AG08395 (cell line): ENCODE measurements at regions not wholly inside any gene's neighbourhood (a gene's known extent, or its start where the extent isn't known, plus 50 kb on each side); places are given as distances from the start of the nearest gene placed in this dataset.
"Not testable (repeated sequence)": the region's sequence is repeated elsewhere in the genome, so short reads cannot be mapped to it uniquely, and the experiment has no call there.

ENCODE experiments used
- DNase-seq: peaks from one replicate; pipeline ENCODE4 v3.0.0; 2012; ENCODE audit warnings: mixed read lengths, low spot score

DNA sequence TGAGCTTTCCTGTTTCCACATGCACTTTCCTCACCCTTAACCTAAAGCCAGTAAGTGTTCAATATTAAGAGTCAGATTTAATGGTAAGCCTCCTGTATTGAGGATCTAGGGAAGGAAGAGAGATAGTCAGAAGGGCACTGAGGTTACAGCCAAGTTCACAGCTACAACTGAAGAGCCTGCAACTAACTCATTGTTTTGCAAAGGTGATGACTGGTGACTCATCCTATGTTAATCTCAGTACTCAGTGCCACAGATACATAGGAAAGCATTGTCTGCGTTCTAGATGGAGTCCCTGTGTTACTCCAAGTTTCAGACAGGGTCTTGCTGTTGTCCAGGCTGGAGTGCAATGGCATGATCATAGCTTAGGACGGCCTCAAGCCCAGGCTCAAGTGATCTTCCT is 157.0 kb upstream of the RBM19 start:
- DNase-seq = no peak

DNA sequence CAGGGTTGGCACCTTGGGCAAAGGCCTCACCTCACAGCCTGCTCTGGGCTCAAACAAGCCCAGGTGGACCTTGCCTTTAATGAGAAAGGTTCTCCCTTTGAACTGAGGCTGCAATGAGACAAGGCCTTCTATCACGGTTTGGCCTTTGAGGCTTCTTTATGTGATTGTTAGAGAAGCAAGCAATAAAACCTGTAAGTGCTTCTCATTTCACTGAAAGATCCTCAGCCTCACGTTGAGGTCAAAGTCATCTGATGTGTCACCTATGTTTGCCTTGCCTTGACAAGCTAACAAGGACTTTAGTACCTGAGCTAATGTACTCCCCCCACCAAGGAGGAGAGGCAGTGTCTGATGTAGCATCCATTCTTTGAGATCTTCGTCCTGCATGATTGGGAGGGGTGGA is 155.9 kb upstream of the RBM19 start:
- DNase-seq = no peak

DNA sequence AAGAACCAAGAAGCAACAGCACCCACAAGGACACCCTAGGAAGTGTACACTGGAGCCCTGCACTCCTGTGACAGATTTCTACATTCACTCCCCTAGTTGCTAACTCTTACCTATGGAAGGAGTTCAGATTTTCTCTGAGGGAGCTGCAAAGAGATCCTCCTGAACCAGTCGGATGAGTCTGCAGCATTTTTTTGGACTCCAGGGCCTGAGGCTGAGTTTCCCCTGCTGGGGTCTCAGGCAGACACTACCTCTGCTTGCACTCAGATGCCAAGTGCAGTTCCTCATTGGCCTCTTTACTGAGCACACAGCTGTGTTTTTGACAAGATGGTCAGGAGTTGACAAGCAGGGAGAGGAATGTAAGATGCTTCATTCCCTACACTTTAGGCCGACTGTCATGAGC is 153.2 kb upstream of the RBM19 start:
- DNase-seq = no peak

DNA sequence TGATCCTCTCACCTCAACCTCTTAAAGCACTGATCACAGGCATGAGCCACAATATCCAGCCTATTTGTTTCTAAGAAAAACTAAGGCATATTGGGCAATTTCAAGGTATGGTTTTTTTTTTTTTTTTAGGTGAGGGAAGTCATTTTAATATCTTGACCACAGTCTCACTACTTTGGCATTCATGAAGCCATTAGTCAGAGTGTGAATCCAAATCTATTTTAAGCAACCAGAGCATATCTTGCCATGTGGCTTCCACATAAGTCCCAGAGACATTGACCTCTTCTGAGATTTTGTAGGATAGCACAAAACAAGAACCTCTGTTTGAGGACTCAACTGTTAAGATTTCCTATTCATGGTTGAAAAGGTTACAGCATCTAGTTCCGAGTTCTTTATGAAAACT is 130.3 kb upstream of the RBM19 start:
- peak; percentile 86 for DNase-seq

DNA sequence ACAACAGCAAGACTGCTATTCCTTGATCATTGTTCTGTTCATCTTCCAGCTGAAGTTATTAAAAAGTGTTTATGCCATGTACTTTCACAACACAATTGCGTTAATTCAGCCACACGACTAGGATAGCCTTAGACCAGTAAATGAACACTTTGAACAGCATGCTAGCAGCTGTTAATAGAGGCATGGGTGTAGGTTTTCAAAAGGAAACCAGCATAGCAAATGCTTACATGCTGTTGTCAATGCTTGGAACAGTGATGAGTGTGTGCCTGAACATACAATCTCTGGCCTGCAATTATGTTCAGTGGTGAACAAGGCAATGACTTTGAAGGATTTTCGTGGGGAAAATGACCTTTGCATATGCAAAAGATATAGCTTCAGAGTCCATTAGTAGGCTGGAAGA is 127.4 kb upstream of the RBM19 start:
- DNase-seq = no peak

DNA sequence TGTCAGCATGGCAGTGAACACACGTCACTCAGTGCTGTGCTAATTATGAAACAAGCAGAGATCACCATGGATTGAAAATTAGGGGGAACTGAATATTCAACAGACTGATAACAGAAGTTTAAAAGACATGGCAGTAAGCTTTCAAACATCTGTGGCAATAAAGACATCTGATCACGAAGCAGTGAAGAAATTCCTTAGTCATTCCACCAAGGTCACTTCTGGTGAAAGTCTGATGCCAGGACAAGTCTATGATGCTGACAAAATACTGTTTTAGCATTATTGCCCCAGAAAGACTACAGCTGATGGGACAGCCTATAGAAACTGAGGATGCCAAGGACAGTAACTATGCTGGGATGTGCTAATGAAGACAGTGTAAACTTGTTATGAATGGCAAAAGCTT is 126.9 kb upstream of the RBM19 start:
- peak; percentile 59 for DNase-seq

DNA sequence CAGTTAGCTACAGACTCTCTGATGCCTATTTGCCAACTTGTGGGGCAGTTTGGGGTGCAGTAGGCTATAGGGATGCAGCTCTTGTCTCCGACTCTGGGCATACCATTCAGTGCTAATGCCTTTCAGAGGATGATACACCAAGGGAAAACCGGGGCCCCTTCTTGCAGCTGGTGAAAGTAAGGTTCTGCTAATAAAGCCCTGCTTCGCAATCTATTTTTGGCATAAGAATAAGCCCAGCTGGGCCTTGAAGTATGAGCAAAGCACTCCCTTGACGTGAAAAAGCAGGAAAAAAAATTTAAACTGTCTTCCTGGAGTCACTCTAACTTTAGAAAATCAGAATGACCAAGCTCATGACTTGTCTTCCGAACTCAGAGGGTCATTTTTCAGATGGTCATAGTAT is 124.1 kb upstream of the RBM19 start:
- DNase-seq = no peak

DNA sequence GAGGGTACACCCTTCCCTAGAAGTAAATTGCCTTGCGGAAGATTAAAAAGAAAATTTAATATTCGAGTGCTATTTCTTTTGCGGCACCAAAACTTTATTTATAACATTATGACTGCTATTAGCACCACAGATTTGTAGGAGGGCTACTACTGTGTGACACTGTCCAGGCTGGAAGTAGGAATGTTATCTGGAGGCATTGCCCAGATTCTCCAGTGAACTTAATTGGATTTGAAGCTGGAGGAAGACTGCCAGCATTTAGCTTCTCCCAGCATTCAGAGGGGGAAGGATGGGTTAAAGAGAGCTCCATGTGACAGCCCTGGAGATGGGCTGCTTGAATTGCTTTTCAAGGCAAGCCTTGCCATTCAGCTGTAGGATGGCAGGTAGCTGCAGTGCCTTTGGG is 107.0 kb upstream of the RBM19 start:
- no peak for DNase-seq

DNA sequence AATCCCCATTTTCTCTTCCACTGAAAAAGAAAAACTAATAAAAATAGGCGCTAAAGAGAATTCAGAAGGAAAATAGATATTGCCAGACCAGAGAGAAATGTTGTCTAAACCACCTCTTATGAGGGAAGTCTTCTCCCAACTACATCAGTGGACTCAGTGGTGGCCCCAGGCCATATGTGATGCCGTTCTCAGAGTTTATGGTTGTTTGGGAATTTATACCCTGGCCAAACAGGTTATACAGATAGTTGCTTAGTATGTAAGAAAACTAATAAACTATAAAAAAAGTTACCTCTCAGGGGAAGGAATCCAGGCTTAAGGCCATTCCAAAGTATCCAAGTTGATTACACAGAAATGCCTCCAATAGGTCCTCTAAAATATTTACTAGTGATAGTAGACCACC is 103.4 kb upstream of the RBM19 start:
- DNase-seq = no peak

DNA sequence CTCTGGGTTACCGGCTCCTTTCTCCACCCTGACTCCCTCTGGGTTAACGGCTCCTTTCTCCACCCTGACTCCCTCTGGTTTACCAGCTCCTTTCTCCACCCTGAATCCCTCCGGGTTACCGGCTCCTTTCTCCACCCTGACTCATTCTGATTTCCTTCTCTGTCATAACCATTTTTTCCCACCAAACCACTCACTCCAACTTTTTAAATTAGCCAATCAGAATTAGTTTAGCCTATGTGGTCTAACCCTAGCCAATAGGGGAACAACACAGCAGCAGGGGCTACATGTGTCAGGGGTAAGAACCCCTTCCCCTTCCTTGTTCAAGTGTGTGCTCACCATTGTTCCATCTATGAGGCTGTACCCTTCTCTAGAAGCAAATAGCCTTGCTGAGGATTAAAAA is 98.4 kb upstream of the RBM19 start:
- DNase-seq = no peak

DNA sequence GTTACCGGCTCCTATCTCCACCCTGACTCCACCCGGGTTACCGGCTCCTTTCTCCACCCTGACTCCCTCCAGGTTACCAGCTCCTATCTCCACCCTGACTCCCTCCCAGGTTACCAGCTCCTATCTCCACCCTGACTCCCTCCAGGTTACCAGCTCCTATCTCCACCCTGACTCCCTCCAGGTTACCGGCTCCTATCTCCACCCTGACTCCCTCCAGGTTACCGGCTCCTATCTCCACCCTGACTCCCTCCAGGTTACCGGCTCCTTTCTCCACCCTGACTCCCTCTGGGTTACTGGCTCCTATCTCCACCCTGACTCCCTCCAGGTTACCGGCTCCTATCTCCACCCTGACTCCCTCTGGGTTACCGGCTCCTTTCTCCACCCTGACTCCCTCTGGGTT is 97.9 kb upstream of the RBM19 start:
- DNase-seq = not testable (repeated sequence)

DNA sequence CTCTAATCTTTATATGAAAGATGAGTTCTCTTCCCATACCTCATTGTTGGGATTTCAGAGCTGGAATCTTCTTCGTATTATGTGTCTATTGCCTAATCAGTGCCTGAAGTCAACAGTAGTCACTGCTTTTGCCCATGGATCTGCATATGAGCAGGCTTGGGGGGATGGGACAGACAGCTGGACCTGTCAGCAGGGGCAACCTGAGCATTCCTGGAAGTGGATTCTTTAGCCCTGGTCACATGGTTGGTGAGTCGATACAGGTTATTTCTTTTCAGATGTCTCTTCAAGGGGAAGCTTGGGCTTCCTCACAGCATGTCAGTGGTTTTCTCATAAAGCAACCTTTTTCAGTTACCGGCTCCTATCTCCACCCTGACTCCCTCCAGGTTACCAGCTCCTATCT is 97.3 kb upstream of the RBM19 start:
- DNase-seq = no peak

DNA sequence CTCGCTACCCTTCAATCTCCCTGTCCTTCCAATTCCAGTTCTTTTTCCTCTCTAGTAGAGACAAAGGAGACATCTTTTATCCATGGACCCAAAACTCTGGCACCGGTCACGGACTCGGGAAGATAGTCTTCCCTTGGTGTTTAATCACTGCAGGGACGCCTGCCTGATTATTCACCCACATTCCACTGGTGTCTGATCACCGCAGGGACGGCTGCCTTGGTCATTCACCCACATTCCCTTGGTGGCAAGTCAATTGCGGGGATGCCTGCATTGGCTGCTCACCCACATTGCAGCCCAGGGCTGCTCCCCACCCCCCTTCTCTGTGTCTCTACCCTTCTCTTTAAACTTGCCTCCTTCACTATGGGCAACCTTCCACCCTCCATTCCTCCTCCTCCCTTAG is 90.2 kb upstream of the RBM19 start:
- DNase-seq = not testable (repeated sequence)

DNA sequence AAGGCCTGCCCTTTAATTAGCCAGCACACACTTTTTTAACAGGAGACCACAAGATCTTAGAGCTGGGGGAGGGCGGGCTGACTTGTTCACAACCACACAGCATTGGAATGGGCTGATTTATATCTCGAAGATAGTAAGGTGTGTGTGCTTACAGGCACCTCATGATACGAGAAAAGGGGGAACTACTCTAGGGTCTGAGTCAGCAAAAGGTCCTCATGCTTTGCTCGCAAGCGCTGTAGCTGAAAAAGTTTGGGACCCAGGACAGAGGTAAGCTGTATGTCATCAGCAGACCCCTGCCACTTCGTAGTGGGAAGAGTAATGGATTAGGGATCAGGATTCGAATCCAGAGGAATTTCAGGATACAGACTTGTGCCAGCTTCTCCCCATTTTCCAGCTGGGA is 88.9 kb upstream of the RBM19 start:
- no peak for DNase-seq

DNA sequence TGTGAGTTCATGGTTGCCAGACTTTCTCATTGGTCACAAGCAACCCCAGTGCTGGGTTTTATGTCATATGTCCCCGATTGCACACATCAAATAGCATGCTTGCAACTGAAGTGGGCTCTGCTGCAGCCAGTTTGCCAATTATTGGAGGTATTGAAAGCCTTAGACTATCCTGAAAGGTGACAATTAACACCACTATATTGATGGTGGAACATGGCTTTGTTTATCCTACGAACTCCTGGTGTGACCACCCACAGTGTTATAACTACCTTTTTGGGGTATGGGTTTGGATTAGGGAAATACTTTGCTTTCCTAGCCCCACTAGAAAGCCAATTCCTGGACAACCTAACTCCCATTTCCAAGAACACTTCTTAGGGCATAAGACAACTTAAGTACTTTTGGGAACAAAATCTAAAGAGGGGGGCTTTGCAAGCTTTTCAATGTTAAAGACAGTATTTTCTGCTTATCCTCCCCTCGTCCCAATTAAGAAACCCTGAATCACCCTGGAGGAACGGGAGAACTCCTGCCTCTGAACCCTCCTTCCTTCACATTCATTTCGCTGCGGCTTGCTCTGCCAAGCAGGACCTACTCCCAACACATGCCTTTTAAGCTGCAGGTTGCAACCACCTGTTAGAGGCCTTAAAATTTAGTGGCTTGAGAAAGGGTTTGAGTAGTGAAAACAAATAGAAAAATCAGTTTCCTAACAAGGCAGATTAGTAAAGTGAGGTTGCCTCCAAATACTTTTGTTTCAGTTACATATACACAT is 80.3 kb upstream of the RBM19 start:
- DNase-seq = no peak

DNA sequence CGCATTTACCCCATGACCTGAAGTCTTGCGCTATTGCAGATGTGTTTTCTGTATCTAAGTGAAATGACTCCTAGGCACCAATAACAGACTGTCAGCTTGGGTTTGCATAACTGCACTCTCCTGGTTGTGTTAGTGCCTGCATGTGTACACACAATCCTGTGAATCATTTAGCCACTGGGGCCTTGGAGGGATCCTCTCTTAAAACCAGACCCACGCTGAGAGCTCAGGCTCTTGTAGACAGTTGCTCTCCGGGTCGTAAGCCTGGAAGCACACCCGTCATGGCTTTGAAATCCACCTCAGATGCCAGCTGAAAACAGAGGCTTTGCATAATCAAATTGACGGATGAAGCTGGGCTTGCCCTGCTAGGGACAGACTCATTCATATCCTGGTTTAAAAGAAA is 79.2 kb upstream of the RBM19 start:
- DNase-seq = peak; percentile 54

DNA sequence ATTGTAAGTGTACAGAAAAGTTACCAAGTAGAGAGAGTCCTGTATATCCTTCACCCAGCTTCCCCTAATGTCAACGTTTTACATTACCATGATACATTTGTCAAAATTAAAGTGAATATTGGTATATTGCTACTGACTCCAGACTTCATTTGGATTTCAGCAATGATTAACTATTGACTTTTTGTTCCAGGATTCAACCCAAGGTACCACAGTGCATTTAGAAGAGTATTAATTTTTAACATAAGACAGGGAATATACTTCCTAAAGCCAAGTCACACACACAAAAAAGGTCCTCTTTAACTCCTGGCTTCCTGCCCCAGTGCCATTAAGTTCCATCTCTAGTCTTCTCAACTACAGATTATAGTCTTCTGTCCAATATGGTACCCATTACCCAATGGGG is 75.5 kb upstream of the RBM19 start:
- DNase-seq = no peak

DNA sequence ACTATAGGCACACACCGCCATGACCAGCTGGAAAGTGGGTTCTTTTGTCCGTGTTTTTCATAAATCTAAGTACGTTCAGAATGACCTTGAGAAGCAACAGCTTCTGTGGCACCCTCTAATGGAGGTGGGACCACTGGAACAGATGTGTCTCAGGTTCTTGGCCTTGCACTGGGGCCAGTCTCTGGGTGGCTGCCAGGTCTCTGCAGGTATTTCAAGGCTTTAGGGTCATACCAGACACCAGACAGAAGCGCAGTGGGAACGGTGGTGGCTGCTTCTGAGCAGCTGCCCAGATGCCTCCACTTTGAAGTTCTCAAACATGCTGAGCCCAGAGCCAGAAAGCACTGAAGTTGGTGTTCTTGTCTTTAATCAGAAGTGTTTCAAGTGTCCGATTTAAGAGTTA is 75.0 kb upstream of the RBM19 start:
- no peak for DNase-seq

DNA sequence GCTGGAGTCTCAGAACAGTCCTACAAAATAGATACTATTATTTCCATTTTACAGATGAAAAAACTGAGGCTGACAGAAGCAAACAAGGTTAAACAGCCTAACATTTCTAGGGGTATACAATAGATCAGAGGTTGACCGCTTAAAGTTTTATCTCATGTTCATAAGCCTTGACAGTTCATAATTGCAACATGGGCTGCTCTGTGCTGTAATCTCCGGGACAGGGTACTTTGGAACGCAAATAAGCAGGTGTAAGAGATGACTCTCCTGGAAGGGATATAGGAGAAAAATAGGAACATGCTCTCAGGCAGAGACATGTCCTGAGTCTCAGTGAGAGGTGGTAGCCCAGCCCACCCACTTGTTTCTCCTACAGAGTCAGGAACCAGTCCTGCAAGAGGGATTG is 72.8 kb upstream of the RBM19 start:
- DNase-seq = no peak

DNA sequence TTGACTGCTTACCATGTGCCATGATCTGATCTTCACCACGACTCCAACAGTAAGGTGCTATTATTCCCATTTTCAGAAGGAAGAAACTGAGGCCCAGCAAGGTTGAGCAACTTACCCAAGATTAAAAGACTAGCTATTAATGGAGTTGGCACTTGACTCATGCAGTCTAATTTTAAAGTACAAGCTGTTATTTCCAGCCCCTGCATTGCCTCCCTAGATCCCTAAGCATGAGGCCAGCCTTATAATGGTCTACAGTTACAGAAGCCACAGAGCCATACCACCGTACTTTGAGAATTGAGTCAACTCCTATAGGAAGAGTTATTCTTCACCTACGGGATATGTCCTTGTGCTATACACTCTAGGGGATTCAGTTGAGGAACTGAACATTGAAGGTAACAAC is 66.7 kb upstream of the RBM19 start:
- DNase-seq = no peak

DNA sequence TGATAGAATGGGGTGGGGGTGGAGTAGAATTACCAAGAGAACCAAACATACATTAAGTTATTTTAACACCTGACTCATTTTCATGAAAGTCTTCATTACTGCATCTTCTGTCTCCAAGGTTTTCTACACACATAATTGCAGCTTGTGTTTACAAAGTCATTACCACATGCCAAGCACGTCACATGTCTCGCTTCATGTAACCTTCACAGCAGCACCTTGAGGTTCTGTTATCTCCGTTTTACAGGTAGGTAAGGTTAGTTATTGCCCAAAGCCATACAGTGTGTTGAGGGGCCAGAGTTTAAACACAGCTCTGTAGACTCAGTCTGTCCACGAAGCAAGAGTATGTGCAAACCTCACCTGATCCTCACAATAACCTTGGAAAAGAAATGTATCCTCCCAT is 64.3 kb upstream of the RBM19 start:
- DNase-seq = no peak

DNA sequence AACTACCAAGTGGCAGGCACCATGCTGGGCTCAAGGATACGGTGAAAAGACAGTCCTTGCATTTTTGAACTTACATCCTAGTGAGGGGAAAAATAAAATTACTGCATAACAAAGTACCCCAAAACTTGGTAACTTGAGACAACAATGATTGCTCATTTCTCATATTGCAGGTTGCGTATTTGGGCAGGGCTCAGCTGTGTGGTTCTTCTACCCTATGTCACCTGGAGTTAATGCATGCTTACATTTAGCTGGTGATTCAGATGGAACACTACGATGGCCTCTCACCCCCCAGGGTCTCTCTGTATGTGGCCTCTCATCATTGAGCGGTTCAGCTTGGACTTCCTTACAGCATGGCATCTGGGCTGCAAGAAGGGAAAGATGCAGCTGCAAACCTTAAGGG is 60.7 kb upstream of the RBM19 start:
- no peak for DNase-seq

DNA sequence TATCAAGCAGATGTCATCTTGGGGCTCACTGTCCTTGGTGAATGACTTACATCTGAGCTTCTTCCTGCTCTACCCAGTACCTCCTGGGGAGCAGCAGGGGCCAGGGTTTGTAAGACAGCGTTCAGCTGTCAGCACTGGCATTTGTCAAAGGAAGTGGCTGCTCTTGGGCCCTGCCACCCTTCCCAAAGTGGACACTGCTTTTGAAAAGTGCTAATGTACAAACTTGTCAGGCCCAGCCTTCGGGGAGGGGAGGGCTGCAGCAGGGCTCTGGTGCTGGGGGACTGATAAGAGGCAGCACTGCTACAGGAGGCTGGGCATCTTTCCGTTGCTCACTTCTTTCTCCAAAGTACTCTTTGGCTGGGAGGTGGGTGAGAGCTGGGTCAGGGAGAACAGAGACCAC is 59.8 kb upstream of the RBM19 start:
- DNase-seq = no peak

DNA sequence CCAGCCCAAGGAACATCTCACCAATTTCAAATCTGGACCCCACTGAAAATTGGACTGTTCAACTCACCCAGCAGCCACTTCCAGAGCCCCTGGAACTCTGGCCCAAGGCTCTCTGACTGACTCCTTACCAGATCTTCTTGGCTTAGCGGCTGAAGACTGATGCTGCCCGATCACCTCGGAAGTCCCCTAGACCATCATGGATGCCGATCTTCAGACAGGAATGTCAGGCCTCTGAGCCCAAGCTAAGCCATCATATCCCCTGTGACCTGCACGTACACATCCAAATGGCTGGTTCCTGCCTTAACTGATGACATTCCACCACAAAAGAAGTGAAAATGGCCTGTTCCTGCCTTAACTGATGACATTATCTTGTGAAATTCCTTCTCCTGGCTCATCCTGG is 56.0 kb upstream of the RBM19 start:
- not testable (repeated sequence) for DNase-seq

DNA sequence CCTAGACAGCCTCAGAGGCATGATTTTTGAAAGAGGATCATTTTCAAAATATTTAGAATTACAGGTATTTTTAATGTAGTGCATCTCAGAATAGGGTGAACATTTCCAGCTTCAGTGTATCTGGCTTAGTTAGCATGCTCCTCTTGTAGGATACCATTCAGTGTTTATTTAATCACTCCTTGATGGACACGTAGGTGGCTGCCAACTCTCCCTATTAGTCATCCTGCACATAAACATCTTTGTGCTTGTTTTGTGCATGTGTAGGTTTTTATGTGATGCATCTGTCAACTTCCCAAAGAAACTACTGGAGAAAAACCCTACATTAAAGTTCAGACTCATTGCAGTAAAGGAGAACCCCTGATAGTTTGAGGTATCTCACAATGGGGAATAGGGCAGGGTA is 52.5 kb upstream of the RBM19 start:
- DNase-seq = peak; percentile 17
